HG03342 (cell line): ENCODE measurements at regions not wholly inside any gene's neighbourhood (a gene's known extent, or its start where the extent isn't known, plus 50 kb on each side); places are given as distances from the start of the nearest gene placed in this dataset.

Experiments
- ATAC-seq: cut with Tn5 transposase; IDR thresholded peaks from one replicate; pipeline ENCODE4 v1.9.1; 2021; ENCODE audit warnings: mild to moderate bottlenecking, moderate library complexity; ENCODE audit not compliant: unreplicated experiment

DNA sequence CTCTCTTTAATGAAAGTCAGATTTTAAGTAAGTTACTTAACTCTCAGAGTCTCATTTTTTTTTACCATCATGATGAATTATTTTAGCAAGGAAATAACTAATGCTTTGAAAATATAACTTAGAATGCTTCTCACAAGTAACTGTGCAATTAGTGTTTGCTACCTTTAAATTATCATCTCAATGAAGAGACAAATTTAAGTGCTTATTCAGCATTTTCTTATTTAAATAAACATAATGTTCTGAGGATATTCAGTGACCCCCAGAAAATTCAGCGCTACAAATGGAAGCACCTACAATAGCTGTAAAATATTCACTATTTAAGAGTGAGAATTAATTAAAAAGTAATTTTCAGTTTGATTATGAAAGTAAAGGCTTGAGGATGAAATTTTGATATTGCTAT lies 527.2 kb downstream of the SLITRK1 start:
- no peak for ATAC-seq

DNA sequence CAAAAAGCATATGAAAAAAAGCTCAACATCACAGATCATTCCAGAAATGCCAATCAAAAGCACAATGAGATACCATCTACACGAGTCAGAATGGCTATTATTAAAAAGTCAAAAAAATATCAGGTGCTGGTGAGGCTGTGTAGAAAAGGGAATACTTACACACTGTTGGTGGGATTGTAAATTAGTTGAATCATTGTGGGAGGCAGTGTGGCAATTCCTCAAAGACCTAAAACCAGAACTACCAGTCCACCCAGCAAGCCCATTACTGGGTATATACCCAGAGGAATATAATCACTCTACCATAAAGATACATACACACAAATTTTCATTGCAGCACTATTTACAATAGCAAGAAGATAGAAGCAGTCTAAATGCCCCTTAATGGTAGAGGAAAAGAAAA lies 529.9 kb downstream of the SLITRK1 start:
- no peak for ATAC-seq

DNA sequence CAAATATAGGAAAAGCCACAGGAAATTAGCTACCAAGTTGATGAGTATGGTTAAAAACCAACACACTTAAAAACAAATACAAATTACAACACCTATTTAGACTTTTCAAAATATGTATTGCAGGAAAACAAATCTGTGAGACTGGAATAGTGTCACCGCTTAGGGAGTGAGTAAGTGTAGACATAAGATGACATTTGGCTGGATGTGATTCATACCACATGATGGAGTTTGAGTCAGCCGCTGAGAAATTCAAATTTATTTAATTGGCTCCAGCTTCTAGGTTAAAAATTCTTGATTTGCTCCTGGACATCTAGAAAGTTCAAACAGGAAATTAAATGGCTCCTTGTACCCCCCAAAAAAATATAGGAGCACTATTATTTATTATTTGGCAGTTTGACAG lies 531.7 kb downstream of the SLITRK1 start:
- ATAC-seq, result no peak

DNA sequence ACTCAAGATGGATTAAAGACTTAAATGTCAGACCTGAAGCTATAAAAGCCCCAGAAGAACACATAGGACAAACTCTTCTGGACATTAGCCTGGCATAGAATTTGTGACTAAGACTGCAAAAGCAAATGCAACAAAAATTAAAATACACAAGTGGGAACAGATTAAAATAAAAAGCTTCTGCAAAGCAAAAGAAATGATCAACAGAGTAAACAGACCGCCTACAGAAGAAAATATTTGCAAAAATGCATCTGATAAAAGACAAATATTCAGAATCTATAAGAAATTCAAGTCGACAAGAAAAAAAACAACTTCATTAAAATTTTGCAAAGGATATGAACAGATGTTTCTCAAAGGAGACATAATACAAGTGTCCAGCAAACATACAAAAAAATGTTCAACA lies 537.8 kb downstream of the SLITRK1 start:
- ATAC-seq, result no peak

DNA sequence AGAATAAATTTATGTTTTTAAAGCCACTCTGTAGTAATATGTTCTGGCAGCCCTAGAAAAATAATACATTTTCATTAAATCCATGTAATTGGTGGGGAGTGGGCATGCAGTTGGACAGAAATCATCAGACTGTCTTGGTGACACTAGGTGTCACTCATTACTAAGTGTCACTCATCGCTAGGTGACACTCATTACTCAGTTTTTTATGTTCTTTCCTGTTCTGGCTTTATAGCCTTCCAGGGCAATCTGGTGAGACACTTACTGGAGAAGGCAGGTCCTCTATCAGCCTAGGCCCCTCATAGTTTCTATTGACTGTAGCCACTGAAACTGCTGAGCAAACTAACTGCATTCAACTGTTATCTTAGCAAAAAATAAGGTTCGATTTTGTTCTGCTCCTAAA lies 542.1 kb downstream of the SLITRK1 start:
- ATAC-seq, result no peak

DNA sequence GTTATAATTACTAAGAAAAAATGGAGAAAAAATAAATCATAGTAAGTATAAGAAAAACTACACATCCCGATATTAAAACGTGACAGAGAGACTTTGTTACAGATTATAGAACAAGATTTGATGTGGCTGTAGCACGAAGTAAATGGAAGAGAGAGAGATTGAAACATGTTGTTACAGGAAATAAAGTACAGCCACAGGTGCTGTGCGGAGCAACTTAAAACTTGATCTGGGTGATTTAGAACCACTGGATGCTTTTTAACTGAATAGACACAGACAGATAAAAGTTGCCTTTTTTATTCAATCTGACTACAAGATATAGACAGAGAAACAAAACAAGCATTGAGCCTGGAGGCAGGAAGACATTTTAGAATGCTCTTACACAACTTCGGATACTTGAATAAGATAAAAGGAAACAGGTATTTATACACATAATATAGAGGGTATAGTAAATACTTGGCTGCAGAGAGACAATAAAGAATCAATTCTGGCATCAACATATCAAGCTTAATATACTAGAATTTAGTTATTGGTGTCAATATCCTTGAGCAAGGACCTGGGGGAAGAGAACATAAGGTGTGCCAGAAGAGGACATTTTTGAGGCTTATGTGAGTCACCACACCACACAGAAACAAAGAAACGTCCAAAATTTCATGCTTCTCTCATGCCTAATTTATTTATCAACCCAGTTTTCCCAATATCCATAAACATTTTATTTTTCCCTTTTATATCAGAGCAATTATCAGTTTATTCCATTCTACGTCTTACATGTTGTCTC lies 548.5 kb downstream of the SLITRK1 start:
- no peak for ATAC-seq

DNA sequence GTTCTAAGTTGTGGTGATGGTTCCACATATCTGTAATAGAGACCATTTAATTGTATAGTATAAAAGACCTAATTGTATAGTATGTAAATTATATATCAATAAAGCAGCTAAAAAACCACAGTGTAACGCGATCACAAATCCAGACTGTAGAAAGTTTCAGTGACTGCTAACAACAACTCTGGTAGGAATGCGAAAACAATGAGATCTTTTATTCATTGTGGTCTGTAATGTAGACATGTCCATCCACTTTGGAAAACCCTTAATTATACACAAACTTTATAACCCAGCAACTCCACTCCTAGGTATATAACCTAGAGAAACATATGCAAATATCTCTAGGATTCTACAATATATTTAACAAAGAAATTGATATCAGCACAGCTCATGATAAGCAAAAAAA lies 549.5 kb downstream of the SLITRK1 start:
- ATAC-seq, result no peak

DNA sequence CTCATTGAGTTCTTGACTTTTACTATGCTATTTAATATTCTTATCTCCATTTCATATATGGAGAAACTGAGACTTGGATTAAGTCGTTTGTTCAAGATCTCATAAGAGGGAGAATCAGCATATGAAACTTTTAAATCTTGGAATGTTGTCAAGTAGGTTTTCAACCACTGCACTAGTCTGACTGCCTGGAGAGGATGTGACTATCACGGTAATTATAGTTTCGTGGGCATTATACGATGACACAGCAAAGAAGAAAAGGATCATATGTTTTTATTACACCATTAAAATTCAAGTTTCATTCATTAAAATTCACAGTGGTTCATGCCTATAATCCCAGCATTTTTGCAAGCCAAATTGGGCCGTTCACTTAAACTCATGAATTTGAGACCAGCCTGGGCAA lies 555.2 kb downstream of the SLITRK1 start:
- ATAC-seq, result no peak

DNA sequence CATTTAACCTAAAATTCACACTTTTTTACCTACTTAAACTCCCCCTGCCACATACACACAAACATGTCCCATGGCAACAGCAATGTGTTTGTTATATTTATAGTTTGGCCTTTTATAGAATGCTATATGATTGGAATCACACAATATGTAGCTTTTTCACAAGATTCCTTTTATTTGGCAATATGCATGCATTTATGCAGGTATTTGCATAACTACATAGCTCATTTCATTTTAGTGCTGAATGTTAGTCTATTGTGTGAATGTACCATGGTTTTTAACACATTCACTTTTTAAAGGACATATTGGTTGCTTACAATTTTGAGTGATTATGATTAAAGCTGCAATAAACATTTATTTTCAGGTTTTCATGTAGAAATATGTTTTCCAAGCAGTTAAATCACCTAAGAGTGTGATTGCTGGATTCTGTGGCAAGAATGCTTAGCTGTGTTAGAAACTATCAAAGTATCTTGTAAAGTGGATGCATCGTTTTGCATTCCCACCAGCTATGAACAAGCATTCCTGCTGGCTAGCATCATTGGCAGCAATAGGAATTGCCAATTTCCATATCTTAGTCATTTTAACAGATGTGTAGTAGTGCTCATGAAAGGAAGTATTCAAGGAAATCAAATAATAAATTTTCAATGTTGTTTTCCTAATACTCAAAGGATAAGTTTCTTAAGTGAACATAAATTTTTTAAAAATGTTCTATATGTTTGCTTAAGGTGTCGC lies 557.0 kb downstream of the SLITRK1 start:
- ATAC-seq, result no peak

DNA sequence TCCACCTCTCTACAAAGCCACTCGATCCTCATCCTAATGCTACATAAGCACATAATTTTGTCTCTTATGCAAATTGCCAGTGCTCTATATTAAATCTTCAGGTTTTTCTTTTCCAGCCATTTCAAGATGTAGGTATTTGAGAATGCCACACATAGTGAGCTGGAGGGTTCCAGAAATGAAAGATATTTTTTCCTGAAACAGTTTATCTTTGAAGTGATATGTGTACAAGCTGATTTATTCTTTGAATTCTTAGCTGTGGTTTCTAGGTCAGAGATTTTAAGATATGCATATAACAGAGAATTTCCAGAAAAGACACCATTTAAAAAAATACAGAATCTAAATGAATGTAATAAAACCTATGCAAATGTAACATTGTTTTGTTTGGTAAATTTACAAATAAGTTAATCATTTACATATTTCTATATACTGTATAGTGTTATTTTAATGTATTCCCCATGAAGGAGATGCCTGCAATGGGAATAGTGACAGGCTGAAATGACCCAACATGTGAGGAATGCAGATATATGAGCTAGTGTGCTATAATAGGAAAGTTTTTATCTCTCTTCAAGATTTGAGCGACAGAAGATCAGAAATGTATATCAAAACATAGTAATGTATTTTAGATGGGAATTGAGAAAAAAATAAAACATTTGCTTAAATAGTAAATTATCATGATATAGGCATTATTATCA lies 570.2 kb downstream of the SLITRK1 start:
- no peak for ATAC-seq

DNA sequence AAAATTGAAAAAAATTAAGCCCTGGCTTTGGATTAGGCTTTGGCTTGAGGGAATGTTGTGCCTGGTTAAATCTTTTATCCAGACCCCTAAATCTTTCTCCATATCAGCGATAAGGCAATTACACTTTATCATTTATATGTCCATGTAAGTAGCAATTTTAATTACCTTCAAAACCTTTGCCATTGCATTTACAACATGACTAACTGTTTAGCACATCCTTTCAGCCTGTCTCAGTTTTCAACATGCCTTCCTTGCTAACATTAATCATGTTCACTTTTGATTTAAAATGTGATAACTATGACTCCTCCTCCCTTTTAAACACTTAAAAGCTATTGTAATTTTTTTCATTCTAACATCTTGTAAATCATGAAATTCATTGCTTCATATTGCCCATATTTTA lies 583.7 kb downstream of the SLITRK1 start:
- ATAC-seq, result no peak

DNA sequence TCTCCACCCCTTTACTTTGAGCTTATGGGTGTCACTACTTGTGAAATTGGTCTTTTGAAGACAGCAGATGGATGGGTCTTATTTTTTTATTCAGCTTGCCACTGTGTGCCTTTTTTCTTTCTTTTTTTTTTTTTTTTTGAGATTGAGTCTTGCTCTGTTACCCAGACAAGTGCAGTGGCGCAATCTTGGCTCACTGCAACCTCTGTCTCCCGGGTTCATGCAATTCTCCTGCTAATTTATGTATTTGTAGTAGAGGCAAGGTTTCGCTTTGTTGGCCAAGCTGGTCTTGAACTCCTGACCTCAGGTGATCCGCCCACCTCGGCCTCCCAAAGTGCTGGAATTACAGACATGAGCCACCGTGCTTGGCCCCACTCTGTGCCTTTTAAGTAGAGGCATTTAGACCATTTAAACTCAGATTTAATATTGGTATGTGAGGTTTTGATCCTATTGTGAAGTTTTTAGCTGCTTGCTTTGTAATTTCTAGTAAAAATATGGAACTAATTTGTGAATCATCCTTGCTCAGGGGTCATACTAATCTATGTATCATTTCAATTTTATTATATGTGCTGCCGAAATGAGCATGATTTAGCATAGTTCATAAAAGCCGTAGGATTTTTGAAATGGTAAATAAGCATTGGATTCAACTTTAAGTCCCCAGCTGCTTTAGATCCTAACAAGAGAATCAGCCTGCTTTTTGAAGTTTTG lies 584.5 kb downstream of the SLITRK1 start:
- ATAC-seq, result no peak

DNA sequence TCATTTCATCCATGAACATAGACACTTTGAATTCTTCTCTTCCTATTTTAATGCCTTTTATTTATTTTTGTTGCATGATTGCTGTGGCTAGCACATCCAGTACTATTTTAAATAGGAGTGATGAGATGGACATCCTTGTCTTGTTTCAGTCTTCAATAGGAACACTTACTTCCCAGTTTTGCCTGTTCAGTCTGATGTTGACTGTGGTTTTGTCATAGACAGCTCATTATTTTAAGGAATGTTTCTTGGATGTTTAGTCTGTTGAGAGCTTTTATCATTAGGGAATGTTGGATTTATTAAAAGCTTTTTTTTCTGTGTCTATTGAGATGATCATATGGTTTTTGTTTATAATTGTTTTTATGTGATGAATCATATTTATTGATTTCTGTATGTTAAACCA lies 586.6 kb downstream of the SLITRK1 start:
- ATAC-seq, result no peak

DNA sequence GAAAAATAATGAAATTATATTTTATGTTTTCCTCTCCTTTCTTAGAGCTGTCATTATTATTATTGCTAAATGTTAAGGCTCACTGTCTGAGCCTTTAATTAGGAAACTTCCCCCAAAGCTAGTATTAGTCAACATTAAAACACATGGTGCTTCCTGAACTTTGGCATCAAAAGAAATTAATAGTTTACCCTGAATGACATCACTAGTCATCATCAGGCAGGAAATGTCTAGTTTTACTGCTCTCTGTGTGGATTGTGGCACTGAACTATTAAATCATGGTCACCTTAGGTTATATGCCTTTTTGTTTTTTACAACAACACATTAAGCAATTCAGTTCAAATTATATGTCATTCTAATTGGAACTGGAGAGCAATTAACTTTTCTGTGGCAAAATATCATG lies 595.5 kb downstream of the SLITRK1 start:
- ATAC-seq, result no peak

DNA sequence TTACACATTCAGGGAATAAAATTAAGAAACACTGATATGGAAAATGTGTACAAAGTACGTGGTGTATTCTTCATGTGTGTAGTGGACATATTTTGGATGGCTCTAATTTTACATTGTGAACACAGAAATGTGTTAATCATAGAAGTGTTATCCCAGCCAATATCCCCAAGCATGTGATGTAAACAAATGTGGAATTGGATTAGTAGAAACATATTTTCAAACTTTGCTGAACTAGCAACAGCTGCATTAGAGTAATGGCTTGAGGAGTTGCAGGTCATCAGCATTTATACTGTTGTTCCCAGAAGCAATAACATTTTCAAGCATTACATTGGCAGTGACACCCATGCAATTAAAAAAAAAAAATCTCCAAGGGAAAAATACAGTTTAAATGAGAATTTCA lies 600.6 kb downstream of the SLITRK1 start:
- no peak for ATAC-seq

DNA sequence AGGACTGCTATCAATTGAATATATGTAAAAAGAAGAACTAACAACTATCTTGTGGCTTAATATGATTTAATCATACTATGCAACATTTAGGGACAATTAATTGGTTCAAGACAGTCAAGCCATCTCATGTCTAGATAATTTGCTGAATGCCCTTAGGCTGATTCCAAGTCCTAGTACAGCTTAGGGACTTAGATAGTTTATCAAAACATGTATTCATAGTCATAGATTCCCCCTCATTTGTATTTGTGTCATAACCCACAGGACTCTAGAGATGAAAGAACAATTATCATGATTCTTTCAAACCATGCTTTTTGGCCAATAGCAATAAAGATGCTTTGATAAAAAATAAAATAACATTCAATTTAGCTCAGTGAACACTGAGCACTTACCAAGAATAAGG lies 607.6 kb downstream of the SLITRK1 start:
- no peak for ATAC-seq

DNA sequence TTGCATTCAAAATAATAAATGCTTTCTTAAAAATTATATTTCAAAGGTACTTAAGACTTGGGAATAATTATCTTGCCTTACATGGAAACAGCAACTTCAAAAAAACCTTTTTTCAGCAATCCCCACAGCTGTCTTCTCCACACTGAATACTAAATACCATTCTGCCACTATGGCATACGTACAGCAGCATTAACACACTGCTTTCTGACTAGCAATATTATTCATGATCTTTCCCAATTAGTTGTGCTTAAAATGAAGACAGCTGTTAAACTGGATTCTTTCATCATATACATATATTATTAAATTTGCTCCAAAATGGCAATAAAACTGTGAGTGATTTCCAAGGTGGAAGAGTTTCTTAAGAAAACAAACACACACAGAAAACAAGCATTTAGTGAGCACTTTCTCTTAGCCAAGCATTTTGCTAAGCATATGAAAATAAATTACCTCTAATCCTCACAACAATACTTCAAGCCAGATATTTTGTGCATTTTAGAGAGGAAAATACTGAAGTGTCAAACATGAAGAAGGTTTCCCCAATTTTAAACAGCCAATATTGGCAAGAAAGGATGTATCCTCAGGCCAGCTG lies 609.5 kb downstream of the SLITRK1 start:
- no peak for ATAC-seq

DNA sequence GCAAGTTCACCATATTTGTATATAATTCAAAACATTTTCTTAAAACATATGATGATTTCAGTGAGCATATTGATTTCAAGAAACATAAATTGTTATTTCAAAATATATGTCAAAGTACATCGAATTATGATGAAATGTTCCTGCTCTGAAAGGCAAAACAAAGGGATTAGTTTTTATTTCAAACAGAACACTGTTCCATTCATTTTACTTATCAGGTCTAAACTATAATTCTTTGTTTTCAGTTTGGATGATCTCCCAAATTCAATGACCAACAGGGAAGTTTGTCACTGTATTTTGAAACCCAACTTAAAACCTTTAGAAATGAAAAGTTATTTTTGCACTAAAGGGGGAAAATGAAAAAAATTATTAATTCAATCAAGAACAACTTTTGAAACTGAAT lies 610.2 kb downstream of the SLITRK1 start:
- no peak for ATAC-seq

DNA sequence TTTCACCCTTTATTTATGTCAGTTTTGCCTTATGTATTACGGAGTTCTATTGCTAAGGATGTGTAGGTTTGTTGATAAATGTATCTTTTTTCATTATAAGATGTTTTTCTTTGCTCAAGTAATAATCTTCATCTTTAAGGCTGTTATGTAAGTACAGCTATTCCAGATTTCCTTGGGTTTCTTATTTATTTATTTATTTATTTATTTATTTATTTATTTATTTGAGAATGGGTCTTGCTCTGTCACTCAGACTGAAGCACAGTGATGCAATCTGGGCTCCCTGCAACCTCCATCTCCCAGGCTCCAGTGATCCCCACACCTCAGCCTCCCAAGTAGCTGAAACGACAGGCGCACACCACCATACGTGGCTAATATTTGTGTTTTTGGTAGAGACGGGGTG lies 617.0 kb downstream of the SLITRK1 start:
- ATAC-seq, result no peak

DNA sequence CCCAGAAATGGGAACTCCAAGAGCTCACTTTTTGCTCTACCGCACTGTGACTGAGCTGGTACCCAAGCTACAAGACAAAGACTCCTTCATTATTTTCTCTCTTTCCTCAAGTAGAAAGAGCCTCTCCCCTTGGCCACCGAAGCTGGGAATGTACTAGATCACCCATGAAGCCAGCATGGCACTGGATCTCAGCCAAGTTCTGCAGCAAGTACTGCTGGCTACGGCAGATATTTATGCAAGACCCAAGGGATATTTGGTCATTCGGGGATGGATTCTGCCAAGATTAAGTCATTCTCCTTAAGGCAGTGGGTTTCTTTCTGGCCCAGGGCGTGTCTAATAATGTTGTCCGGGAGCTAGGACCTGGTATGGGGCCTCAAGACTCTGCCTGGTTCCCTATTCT lies 633.5 kb downstream of the SLITRK1 start:
- no peak for ATAC-seq

DNA sequence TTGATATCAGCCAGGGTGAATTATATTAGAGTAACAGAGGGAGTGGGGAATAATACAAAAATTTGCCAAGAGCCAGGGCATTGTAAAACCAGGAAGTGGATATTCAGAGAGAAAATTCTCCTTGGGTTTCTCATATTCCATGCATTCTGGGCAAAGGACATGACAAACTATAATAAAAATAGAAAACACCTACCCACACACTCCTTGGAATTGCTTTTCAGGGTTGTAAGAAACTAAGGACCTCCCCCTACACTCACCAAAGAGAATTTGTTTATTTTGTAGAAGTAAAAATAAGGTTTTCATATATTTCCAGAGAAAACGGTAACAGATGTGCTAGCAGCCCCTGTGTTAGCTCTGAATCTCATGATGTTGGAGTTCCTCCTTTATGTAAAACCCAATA lies 649.6 kb downstream of the SLITRK1 start:
- no peak for ATAC-seq
